ENCODE measurements at regions not wholly inside any gene's neighbourhood (a gene's known extent, or its start where the extent isn't known, plus 50 kb on each side); places are given as distances from the start of the nearest gene placed in this dataset.

DNA sequence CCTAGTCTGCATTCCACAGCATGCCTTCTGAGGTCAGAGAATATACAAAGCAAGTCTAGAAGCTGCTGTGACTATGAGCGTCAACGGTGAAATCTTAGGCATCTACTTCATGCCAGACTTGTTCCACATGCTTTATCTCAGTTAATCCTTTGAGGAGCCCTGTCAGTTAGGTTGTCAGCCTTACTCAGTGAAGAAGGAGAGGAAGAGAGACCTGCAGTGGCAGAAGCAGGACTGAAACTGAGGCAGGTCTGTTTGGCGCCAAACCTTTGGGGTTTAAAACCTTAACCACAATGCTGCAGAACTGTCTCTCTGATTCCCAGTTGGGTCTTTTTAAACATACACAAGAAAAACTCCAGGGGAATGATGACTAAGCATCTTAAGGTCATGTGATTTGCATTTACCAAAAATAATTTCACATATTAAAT, 139.0 kb upstream of the LIPC start:
- Mint-ChIP-seq H3K36me3 (peaks cover 2% of the 10 kb centered on the region), H3K27ac (no peak overlapping the region), H3K4me3 (no peak overlapping the region), H3K27me3 (peaks cover 3% of the 10 kb centered on the region), H3K9me3 (peaks cover 5% of the 10 kb centered on the region), H3K4me1 (ENCODE audit: low read depth) (peaks cover 15% of the 10 kb centered on the region)
- intact Hi-C loops (cut with micrococcal nuclease): no loop called here
- peak; percentile 12 for DNase-seq
- ChIA-PET CTCF (no interaction called here), POLR2A (no interaction called here)

DNA sequence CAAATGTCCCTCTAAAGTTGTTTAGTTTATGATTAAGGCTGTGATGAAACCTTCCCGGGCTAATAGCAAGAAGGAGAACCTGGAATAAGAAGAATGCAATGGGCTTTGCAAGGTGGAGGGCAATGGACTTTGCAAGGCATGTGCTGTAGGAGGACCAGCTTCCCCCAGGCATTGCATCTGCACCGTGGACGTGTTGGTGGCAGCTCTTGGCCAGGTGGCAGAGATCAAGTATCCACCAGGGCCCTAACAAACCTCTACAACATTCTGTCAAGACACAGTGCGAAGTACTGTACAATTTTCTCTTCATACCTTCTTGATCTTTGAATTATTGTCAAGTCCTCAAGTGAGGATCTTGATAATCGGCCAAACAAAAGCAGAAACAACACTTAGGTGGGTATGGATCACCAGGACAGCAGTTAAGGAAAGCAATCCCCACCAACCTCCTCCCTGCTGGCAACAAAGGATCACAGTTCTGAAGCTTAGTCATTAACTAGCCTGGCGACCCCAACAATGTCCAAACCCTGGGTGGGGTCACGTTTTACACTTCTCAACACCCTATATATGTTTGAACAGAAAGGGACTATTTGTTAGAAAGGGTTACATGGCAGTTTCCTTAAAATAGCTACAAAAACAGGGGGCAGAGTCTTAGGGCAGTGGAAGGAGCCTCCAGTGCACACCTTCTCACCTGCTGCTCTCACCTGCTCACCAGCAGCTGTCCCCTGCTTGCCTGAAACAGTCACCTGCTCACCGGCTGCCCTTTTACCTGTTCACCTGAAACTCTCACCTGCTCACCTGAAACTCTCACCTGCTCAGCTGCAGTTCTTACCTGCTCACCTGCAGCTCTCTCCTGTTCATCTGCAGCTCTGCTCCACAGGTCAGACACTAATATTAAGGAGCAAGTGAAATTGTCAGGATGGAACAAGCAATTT, 137.9 kb upstream of the LIPC start:
- peaks cover 5% of the 10 kb centered on the region for H3K9me3 Mint-ChIP-seq
- ChIA-PET CTCF (no interaction called here), POLR2A (no interaction called here)
- no peak overlapping the region for H3K4me3 Mint-ChIP-seq
- H3K36me3 Mint-ChIP-seq: peaks cover 2% of the 10 kb centered on the region
- H3K27ac Mint-ChIP-seq: no peak overlapping the region
- H3K4me1 Mint-ChIP-seq (ENCODE audit: low read depth): peaks cover 15% of the 10 kb centered on the region
- H3K27me3 Mint-ChIP-seq: peaks cover 8% of the 10 kb centered on the region
- DNase-seq: no peak
- intact Hi-C loops (cut with micrococcal nuclease): no loop called here

DNA sequence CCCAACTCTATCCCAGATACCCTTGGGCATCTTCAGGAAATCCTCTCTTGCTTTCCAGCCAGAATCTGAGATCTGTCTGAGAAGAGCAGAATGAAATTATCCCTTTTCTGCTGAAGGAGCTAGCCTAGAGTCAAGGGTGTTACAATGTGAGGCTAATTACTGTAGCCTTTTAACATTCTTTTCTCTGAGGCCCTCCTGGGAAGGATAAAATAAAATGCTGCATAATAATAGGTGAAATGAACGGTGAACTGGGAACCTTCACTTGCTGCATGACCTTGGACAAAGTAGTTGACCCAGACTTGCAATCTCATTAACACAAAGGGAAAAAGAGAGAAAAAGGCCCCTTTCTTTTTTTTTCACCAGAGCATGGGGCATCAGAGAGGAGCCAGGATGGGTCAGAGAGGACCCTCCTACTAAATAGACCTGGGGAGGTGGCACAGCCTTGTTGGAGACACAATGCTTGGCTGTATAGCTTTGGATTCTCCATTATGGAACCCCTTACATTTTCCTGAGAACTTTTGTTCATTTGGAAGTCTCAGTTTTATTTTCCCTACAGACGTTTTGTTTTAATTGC, 137.0 kb upstream of the LIPC start:
- intact Hi-C loops (cut with micrococcal nuclease): no loop called here

GRCh38 chr15:58295637-58296215, 136.1 kb upstream of the LIPC start:
- Mint-ChIP-seq H3K36me3 (peaks cover 2% of the 10 kb centered on the region), H3K9me3 (peaks cover 5% of the 10 kb centered on the region), H3K27ac (no peak overlapping the region), H3K4me3 (no peak overlapping the region), H3K27me3 (peaks cover 8% of the 10 kb centered on the region), H3K4me1 (ENCODE audit: low read depth) (peaks cover 12% of the 10 kb centered on the region)
- POLR2A ChIA-PET: no interaction called here
- intact Hi-C loops (cut with micrococcal nuclease): no loop called here
- CTCF ChIA-PET: no interaction called here
- DNase-seq: no peak

More for the DNA sequence above, 137.0 kb upstream of the LIPC start:
- peaks cover 8% of the 10 kb centered on the region for H3K27me3 Mint-ChIP-seq
- H3K4me3 Mint-ChIP-seq: no peak overlapping the region
- POLR2A ChIA-PET: no interaction called here
- peaks cover 15% of the 10 kb centered on the region for H3K4me1 Mint-ChIP-seq (ENCODE audit: low read depth)
- peaks cover 5% of the 10 kb centered on the region for H3K9me3 Mint-ChIP-seq
- DNase-seq: no peak
- no peak overlapping the region for H3K27ac Mint-ChIP-seq
- peaks cover 2% of the 10 kb centered on the region for H3K36me3 Mint-ChIP-seq
- CTCF ChIA-PET: no interaction called here

GRCh38 chr15:58296276-58296675, 135.5 kb upstream of the LIPC start:
- intact Hi-C loops (cut with micrococcal nuclease): no loop called here
- H3K27me3 Mint-ChIP-seq: peaks cover 8% of the 10 kb centered on the region
- peaks cover 2% of the 10 kb centered on the region for H3K36me3 Mint-ChIP-seq
- H3K9me3 Mint-ChIP-seq: peaks cover 5% of the 10 kb centered on the region
- peaks cover 10% of the 10 kb centered on the region for H3K4me1 Mint-ChIP-seq (ENCODE audit: low read depth)
- H3K27ac Mint-ChIP-seq: no peak overlapping the region
- ChIA-PET CTCF (no interaction called here), POLR2A (no interaction called here)
- no peak for DNase-seq
- no peak overlapping the region for H3K4me3 Mint-ChIP-seq

GRCh38 chr15:58297639-58298038, 134.2 kb upstream of the LIPC start:
- Mint-ChIP-seq H3K27me3 (peaks cover 12% of the 10 kb centered on the region), H3K36me3 (peaks cover 2% of the 10 kb centered on the region), H3K27ac (no peak overlapping the region), H3K9me3 (peaks cover 5% of the 10 kb centered on the region), H3K4me3 (no peak overlapping the region), H3K4me1 (ENCODE audit: low read depth) (peaks cover 2% of the 10 kb centered on the region)
- ChIA-PET POLR2A (no interaction called here), CTCF (interaction anchor here (0.6 to 0.9 kb wide), 2 partner anchors 147 to 326 kb away, joined by 3 read pairs; no protein-coding TSS in a partner anchor)
- intact Hi-C loops (cut with micrococcal nuclease): no loop called here
- DNase-seq: no peak

DNA sequence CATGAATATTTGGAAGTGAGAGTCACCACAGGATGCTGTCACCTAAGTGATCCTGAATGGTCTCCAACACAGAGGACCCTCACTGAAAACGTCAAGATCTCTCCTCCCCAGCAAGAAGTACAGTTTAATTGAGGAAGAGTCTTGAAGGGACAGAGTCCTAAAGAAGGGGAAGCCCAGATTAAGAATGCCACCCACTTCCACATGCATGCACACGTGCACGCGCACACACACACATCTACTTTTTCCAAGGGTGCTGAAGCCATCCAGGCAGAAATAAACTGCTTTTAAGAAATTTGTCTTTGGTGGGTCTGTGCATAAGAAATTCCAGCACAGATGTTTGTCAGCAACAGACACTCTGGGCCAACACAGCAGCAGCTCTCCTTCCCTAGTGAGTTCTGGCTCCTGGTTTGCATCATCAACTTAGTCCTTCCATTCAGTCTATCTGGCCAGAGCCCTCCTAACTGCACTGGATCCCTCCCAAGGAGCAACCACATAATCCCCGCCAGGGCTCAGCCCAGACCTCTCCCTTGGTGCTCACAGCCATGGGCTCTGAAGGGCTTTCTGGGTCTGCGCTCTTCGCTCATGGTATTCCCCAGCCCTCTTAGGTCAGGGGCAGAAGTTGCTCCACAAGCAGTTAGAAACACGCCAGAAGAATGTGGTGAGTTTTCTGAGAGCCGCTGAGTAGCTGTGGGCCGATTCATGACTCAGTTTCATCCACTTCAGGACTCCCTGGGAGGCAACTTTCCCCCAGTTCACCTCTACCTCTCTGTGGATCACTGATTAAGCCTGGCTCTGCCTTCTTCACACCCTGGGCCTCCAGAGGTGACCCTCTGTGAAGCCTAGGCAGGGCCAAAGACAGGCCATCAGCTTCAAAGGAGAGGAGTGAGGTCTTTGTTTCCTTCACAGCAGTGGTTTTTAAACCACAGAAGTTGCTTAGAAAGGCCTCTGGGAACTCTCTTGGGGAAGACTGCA, 132.6 kb upstream of the LIPC start:
- ChIA-PET CTCF (no interaction called here), POLR2A (no interaction called here)
- H3K4me3 Mint-ChIP-seq: no peak overlapping the region
- intact Hi-C loops (cut with micrococcal nuclease): no loop called here
- H3K4me1 Mint-ChIP-seq (ENCODE audit: low read depth): peaks cover 2% of the 10 kb centered on the region
- H3K9me3 Mint-ChIP-seq: peaks cover 5% of the 10 kb centered on the region
- H3K36me3 Mint-ChIP-seq: peaks cover 2% of the 10 kb centered on the region
- no peak for DNase-seq
- no peak overlapping the region for H3K27ac Mint-ChIP-seq
- H3K27me3 Mint-ChIP-seq: peaks cover 12% of the 10 kb centered on the region

DNA sequence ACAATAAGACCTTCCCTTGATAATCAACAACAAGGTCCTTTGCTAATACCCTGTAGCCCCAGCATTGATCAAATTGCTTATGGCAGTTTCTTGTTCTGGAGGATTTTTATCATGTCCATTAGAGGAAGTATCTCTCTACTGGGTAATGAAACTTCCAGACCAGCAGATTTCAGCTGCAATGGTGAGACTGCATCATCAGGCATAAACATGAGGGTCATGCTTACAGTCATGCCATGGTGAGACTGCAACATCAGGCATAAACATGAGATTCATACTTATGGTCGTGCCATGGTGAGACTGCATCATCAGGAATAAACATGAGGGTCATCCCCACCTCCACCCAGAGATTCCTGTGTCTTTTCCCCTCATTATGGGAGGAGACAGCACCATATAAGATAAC, 129.0 kb upstream of the LIPC start:
- Mint-ChIP-seq H3K27ac (no peak overlapping the region), H3K4me3 (no peak overlapping the region), H3K36me3 (no peaks in the 10 kb centered on the region), H3K4me1 (ENCODE audit: low read depth) (peaks cover 2% of the 10 kb centered on the region), H3K9me3 (no peaks in the 10 kb centered on the region), H3K27me3 (peaks cover 8% of the 10 kb centered on the region)
- ChIA-PET CTCF (no interaction called here), POLR2A (no interaction called here)
- no peak for DNase-seq
- intact Hi-C loops (cut with micrococcal nuclease): no loop called here

- CTCF ChIA-PET: no interaction called here
- Mint-ChIP-seq H3K27me3 (peaks cover 7% of the 10 kb centered on the region), H3K4me1 (ENCODE audit: low read depth) (peaks cover 2% of the 10 kb centered on the region), H3K9me3 (no peaks in the 10 kb centered on the region), H3K27ac (no peak overlapping the region), H3K36me3 (no peaks in the 10 kb centered on the region), H3K4me3 (no peak overlapping the region)
- intact Hi-C loops (cut with micrococcal nuclease): no loop called here
- DNase-seq: no peak
- POLR2A ChIA-PET: no interaction called here
Observed at GRCh38 chr15:58303236-58303635, 128.6 kb upstream of the LIPC start.

DNA sequence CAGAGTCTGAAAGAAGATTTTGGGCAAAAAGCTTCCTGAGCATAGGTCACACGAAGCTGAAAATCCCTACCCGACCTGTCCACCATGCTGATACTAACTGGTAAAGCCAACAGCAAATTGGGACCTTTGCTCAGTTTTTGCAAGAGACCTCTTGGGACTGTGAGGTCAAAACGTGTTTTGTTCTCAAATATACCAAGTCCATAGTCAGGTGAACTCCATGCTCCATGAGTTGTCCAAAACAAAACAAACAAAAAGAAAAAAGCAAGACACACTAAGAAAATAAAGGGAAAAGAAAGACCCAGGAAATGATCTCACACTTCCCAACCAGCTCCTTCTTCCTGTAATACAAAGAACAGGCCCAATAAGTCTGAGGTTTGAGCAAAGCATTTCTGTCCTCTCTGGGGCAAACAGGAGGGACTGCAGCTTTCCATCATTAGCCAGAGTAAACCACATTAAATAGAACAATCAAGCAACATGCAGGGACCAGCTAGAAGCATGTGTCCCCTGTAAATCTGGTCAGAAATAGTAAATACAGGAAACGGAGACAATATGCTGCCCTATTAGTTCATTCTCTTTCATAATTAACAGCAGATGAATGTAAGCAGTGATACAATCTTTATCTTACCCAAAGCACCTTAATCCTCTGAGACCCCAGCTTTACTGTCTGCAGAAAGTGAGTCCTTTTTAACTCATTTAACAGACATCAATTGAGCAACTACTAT, 125.0 kb upstream of the LIPC start:
- DNase-seq: no peak
- CTCF ChIA-PET: no interaction called here
- Mint-ChIP-seq H3K4me1 (ENCODE audit: low read depth) (peaks cover 2% of the 10 kb centered on the region), H3K36me3 (no peaks in the 10 kb centered on the region), H3K9me3 (no peaks in the 10 kb centered on the region), H3K27me3 (no peaks in the 10 kb centered on the region), H3K27ac (no peak overlapping the region), H3K4me3 (no peak overlapping the region)
- POLR2A ChIA-PET: no interaction called here
- intact Hi-C loops (cut with micrococcal nuclease): no loop called here

DNA sequence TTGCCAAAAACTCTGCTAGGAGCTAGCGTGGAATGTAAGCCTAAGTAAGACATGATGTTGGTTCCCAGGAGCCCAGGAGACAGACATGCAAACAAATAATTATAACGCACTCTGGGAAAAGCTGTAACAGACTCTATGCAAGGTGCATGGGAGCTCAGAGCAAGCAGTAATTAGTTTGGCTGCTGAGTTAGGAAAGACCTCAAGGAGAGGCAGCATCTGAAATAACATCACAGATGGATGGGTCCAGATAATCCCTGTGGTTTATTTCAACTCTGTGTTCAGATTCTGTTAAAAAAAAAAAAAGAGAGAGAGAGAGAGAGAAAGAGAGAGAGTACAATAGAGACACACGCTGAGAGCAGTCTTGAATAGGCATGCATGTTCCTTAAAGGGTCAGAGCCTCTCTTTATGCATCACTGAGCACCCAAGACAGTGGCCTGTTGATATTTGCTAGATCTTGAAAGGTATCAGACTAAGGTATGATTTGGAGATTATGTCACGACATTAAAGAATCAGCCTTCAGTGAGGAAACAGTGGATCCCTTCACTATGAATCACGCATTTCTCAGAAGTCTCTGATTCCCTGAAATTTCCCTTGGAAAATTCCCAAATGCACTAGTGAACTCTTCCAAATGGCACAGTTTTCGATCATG, 124.4 kb upstream of the LIPC start:
- H3K9me3 Mint-ChIP-seq: no peaks in the 10 kb centered on the region
- CTCF ChIA-PET: interaction anchor here (0.6 kb wide), 1 partner anchor 74 kb away, joined by 4 read pairs; no protein-coding TSS in a partner anchor
- H3K4me3 Mint-ChIP-seq: no peak overlapping the region
- no peak for DNase-seq
- no peaks in the 10 kb centered on the region for H3K27me3 Mint-ChIP-seq
- intact Hi-C loops (cut with micrococcal nuclease): no loop called here
- no peaks in the 10 kb centered on the region for H3K36me3 Mint-ChIP-seq
- no peak overlapping the region for H3K27ac Mint-ChIP-seq
- POLR2A ChIA-PET: no interaction called here
- H3K4me1 Mint-ChIP-seq (ENCODE audit: low read depth): peaks cover 2% of the 10 kb centered on the region

All from activated CD4-positive, alpha-beta memory T cell treated with anti-CD3 and anti-CD28 coated beads for 36 hours (primary cell).